Astrocyte of the cerebellum (primary cell): ENCODE measurements at regions not wholly inside any gene's neighbourhood (a gene's known extent, or its start where the extent isn't known, plus 50 kb on each side); places are given as distances from the start of the nearest gene placed in this dataset.

Experiments used
- DNase-seq: peaks from one replicate; pipeline ENCODE4 v3.0.0-alpha.2; 2011; ENCODE audit warnings: low read depth
- H3K4me3 ChIP-seq: 2 replicates; pipeline ENCODE4 v1.5.1; 2011; ENCODE audit warnings: mild to moderate bottlenecking, low read depth, low read length, moderate library complexity
- in situ Hi-C: cut with HindIII; loops from 2 replicates; pipeline ENCODE4 v1.10.0; 2017; ENCODE audit warnings: low sequenced_read_pairs
- TF ChIP-seq, protein P1 (sequence below): IDR thresholded peaks from 2 replicates; pipeline ENCODE4 v1.5.1; 2012; ENCODE audit warnings: low read length, low read depth, moderate library complexity, mild to moderate bottlenecking; ENCODE audit errors: missing control alignments

DNA sequence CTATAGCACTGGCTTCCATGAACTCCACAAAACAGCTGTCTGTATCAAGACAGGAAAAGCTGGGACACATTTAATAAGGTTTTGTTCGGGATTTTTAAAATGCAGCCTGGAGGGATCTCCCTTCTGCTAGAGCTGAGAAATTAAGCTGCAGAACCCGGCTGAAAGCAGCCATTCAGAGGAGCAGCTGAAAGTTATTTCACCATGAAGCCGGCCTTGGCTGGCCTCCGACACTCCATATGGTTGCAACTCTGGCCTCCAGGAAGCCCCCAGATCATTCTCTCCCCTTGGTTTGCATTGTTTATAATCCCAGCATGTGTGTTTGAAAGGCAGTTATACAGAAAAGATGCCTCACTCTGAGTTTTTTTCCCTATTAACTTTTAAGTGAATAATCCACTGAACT, 239.4 kb downstream of the SPATA18 start:
- in situ Hi-C loops: no loop called here
- DNase-seq: no peak
- TF ChIP-seq, protein P1, sequence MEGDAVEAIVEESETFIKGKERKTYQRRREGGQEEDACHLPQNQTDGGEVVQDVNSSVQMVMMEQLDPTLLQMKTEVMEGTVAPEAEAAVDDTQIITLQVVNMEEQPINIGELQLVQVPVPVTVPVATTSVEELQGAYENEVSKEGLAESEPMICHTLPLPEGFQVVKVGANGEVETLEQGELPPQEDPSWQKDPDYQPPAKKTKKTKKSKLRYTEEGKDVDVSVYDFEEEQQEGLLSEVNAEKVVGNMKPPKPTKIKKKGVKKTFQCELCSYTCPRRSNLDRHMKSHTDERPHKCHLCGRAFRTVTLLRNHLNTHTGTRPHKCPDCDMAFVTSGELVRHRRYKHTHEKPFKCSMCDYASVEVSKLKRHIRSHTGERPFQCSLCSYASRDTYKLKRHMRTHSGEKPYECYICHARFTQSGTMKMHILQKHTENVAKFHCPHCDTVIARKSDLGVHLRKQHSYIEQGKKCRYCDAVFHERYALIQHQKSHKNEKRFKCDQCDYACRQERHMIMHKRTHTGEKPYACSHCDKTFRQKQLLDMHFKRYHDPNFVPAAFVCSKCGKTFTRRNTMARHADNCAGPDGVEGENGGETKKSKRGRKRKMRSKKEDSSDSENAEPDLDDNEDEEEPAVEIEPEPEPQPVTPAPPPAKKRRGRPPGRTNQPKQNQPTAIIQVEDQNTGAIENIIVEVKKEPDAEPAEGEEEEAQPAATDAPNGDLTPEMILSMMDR: no peak
- no peak overlapping the region for H3K4me3 ChIP-seq

DNA sequence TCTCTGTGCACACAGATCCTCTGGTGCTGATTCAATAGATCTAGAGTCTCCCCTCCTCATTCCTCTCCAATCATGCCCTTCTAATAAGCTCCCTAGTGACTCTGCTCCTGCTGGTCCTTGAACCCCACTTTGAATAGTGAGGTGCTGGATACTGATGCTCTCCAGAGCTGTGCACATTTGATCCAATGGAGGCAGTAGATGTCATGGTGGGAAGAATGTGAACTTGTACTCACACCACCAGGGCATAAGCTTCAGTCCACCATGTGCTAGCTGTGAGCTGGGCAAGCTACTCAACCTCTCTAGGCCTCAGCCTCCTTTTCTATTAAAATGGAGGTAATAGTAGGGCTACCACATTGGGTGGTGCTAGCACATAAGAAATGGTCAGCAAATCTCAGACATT, 241.1 kb downstream of the SPATA18 start:
- DNase-seq: no peak
- TF ChIP-seq, protein P1: no peak
- no peak overlapping the region for H3K4me3 ChIP-seq
- in situ Hi-C loops: no loop called here

DNA sequence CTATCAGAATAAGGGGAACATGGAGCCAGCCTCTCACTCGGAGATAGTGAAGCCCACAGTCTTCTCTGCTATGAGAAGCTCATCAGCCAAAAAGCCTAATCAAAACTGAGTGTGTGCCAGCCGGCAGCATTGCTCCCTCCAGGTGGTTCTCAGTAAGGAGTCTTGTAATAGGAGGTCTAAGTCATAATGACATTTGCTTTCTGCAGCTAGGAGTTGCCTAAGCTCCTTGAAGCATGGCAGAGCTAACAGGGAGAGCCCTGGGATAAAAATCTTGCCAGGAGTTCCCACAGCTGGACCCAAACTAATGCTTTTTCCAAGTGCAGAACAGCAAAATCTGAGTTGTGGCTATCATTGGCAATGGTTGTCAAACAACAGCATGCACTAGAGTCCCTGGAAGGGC, 245.2 kb downstream of the SPATA18 start:
- no peak overlapping the region for H3K4me3 ChIP-seq
- TF ChIP-seq, protein P1: no peak
- DNase-seq: no peak
- in situ Hi-C loops: no loop called here

DNA sequence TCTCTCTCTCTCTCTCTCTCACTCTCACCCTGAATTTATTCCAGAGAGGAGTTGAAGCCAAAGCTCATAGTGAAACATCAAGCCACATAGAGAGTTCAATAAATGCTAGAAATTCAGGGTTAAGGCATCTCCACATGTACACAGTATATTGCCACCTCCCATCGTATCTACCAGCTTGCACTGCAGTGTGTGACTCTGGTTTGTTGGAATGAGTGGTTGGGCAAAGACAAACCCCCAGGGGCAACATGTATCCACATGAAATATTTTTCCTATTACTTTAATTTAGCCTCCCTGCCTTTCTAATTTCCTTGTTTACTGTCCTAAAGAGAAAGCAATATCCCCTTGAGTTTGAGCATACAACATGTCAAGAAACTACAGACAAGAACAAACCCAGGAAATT, 247.3 kb downstream of the SPATA18 start:
- no peak overlapping the region for H3K4me3 ChIP-seq
- no peak for DNase-seq
- TF ChIP-seq, protein P1: no peak

DNA sequence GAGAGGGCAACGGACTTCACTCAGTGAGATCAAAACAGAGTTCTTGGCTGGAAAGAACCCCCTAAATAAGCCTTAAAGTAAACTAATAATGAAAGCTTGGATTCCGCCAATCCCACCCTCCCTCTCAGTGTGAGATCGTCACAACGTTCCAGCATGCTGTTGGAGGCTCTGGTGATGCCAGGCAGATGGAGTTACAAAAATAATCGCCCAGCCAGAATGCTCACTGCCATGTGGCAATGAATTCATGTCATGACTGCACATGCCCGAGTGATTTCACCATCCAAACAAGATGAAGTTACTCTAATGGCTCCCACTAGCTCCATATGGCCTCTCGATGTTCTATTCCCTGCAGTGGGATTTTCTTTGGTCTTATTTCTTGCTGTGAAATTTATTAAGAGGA, 248.0 kb downstream of the SPATA18 start:
- H3K4me3 ChIP-seq: no peak overlapping the region
- in situ Hi-C loops: no loop called here
- TF ChIP-seq, protein P1: no peak
- no peak for DNase-seq

More for the DNA sequence above, 247.3 kb downstream of the SPATA18 start:
- in situ Hi-C loops: no loop called here

DNA sequence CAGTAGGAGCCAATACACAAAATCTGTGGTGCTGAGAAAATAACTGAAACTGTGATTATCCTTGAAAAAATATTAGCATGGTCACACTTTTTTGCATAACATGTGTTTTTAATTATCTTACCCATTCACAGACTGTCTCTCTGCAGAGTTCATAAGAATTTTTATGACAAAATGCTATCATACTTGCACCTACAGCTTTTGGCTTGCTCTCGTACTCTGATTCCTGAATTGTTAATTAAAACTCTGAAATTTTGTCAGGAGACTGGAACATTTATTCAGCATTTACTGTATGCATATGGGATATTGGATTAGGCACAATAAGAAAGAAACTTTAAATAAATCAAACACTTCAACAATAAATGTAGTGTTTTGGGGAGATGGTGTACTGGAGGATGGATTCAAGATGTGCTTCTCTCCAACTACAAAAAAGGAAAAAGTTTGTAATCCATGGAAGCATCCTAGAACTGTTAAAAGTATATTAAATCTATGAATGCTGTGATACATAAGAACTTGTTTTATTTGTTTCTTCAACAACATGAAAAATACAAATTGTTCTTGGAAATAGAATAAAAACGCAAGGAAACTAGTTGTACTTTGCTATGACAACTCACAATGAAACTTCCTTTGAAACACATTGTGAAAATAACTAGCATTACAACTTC, 260.5 kb downstream of the SPATA18 start:
- TF ChIP-seq, protein P1: no peak
- in situ Hi-C loops: no loop called here
- no peak overlapping the region for H3K4me3 ChIP-seq
- no peak for DNase-seq
